ENCODE measurements at regions not wholly inside any gene's neighbourhood (a gene's known extent, or its start where the extent isn't known, plus 50 kb on each side); places are given as distances from the start of the nearest gene placed in this dataset.
"Not testable (repeated sequence)": the region's sequence is repeated elsewhere in the genome, so short reads cannot be mapped to it uniquely, and the experiment has no call there.

- TF ChIP-seq CTCF (IDR thresholded peaks at IDR 0.05); RAD21 (conservative IDR thresholded peaks at IDR 0.05 in 1 of 2, IDR thresholded peaks at IDR 0.05 in 1 of 2); EP300 (IDR thresholded peaks at IDR 0.05); MAZ (IDR thresholded peaks at IDR 0.05; ENCODE audit: borderline replicate concordance, low read depth, low read length); POLR2A (IDR thresholded peaks at IDR 0.05; ENCODE audit: low read length); REST (IDR thresholded peaks at IDR 0.05); BHLHE40 (IDR thresholded peaks at IDR 0.05; ENCODE audit: low read depth, low read length); PBX3 (IDR thresholded peaks at IDR 0.05); MAX (IDR thresholded peaks at IDR 0.05): not testable (repeated sequence)
Observed at GRCh38 chr13:30054546-30054945, 204.1 kb upstream of the UBL3 start.

Measured in A549 (cell line).